ENCODE measurements at regions not wholly inside any gene's neighbourhood (a gene's known extent, or its start where the extent isn't known, plus 50 kb on each side); places are given as distances from the start of the nearest gene placed in this dataset.
A peak's percentile ranks its signal among the peaks of the same experiment; 100 is the strongest.

DNA sequence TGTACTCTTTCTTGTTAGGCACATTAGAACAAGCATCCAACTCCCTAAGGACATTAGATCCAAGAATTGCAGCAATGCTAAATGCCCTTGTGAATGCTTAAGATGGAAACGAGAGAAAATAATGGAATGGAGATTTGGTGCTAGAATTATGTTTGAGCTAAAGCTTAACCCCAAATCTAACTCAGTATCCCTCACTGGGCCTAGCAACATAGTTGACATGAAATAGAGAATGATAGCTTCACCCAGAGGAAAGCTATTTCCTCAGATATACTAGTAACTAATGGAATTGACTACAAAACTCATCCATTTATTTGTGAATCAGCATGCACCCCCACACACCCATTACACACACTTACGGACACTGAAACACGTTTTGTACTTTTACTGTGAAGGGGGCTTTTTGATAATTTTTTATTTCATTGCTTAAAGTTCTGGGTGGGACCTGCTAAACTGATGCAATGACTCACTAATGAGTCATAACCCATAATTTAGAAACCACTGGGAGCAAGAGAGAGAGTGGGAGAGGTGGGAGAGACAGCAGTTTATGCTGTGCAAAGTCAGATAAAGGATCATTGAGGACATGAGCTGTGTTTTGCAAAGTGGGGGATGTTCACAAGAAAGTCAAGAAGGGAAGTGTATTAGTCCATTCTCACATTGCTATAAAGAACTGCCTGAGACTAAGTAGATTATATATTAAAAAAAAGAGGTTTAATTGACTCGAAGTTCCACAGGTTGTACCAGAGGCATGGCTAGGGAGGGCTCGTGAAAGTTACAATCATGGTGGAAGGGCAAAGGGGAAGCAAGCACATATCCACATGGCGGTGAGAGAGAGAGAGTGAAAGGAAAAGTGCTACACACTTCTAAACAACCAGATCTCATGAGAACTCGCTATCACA, 382.7 kb downstream of the SFMBT2 start:
- peak; percentile 55 for DNase-seq (ENCODE audit: low read depth)

DNA sequence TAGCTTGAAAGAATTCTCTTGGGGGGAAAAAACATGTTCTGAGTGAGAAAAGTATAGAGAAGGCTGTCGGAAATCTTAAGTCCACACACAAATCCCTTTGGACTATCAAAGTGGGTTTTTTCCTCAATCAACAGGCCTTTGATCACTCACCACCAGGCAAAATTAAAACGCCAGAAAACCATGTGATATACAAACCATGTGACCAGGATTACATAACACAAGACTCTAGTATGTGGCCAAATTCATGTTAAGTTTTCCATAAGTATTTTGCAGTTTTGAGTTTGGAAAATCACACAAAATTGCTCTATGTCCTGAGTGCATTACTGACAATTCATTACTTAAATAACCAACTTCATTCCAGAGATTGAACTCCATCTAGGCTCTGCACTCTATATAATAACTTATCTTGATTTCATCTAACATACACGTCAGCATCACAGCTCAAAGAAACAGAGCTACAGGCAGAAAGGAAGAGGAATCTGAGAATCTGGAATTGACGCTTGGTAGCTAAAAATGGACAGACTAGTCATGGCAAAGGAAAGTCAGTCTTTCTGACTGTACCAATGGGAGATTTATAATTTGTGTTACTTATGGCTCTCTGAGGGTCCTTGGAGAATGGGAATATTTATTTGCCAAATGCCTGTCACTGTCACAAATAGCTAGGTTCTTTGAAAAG, 383.5 kb downstream of the SFMBT2 start:
- no peak for DNase-seq (ENCODE audit: low read depth)

GRCh38 chr10:7026818-7027217, 384.0 kb downstream of the SFMBT2 start:
- no peak for DNase-seq (ENCODE audit: low read depth)

- no peak for DNase-seq (ENCODE audit: low read depth)
These were observed 385.5 kb downstream of the SFMBT2 start for GRCh38 chr10:7025296-7025695.

- no peak for DNase-seq (ENCODE audit: low read depth)
These were observed 395.4 kb downstream of the SFMBT2 start for GRCh38 chr10:7015457-7015856.

DNA sequence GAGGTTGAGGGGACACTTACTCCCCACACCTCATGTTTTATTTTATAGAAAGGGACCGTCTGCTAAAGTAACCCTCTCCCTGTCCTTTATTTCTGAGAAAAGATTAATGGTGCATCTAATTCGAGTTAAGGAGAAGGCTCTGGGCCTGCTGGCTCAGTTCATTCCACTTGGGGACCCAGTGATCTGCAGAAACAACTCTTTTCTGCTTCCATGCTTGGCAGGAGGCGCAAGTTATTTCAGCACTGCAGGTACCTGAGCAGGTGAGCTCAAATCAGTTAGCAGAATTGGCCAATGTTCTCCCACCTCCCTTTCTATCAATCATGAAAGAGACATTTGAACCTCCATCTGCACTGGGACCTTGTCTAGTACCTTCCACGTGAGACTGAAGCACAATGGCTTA, 396.1 kb downstream of the SFMBT2 start:
- no peak for DNase-seq (ENCODE audit: low read depth)

DNA sequence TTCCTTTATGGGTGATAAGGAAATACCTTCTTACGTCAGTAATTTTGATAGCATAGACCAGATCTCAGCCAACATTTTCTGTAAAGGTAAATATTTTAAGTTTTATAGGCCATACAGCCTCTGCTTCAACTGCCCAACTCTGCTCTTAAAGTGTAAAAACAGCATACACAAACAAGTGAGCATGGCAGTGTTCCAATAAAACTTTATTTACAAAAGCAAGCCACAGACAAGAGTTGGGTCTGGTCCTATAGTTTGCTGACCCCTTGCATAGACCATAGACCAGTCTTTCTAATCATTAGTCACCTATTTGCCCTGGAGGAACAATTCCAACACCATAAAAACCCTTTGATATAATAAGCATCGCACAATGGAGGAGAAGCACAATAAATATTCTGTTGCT, 398.8 kb downstream of the SFMBT2 start:
- no peak for DNase-seq (ENCODE audit: low read depth)

DNA sequence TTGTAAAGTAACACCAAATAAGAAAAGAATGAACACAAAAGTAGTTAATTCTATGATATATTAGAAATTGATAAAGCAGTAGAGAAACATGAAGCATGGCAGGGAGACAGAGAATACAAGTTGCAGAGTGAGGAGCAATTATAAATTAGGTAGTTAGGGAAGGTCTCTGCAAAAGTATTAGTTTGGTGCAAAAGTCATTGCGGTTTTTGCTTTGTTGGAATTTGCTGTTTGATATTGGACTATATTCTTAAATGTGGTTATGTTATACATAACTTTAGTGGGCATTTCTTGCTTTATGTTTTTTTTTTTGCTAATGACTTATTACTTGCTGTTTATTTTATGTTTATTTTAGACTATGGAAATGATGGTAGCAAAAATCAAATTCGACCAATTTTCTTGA, 402.2 kb downstream of the SFMBT2 start:
- no peak for DNase-seq (ENCODE audit: low read depth)

GRCh38 chr10:7007600-7008190, 403.1 kb downstream of the SFMBT2 start:
- no peak for DNase-seq (ENCODE audit: low read depth)

DNA sequence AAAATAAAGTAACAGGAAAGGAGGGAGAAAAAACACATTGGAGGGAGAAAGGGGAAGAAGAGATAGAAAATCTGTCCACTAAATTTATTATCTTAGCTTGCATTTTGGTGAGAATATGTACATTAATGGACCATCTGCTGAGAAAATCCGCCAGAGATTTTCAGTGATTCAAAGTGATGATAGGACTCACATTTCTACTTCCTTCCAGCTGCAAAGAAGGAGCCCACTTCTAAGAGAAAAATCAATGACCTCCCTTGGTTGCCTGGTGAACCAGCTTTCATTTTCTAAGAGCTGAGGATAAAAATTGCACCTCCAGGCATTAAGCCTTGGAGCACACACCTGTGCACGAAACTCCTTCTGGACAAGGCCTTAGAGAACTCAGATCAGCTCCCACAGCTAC, 404.3 kb downstream of the SFMBT2 start:
- no peak for DNase-seq (ENCODE audit: low read depth)

DNA sequence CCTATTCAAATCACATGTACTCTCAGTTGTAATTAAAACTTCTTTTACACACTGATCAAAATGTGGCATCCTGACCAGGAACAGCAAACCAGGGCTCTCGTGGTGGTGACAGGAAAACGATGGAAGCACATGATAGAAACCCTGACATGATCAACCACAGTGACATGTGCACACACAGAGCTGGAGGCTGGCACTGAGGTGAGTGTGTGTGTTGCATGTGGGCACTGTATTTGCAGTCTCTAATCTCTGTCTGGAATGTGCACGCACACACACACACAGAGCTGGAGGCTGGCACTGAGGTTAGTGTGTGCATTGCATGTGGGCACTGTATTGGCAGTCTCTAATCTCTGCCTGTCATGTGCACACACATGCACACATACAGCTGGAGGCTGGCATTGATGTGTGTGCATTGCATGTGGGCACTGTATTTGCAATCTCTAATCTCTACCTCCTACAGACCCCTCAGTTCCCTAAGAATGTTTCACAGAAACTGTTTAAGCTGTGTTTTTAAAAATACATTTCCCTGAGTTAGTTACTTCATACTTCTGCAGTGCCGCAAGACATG, 406.9 kb downstream of the SFMBT2 start:
- no peak for DNase-seq (ENCODE audit: low read depth)

GRCh38 chr10:7000061-7000460, 410.8 kb downstream of the SFMBT2 start:
- no peak for DNase-seq (ENCODE audit: low read depth)

DNA sequence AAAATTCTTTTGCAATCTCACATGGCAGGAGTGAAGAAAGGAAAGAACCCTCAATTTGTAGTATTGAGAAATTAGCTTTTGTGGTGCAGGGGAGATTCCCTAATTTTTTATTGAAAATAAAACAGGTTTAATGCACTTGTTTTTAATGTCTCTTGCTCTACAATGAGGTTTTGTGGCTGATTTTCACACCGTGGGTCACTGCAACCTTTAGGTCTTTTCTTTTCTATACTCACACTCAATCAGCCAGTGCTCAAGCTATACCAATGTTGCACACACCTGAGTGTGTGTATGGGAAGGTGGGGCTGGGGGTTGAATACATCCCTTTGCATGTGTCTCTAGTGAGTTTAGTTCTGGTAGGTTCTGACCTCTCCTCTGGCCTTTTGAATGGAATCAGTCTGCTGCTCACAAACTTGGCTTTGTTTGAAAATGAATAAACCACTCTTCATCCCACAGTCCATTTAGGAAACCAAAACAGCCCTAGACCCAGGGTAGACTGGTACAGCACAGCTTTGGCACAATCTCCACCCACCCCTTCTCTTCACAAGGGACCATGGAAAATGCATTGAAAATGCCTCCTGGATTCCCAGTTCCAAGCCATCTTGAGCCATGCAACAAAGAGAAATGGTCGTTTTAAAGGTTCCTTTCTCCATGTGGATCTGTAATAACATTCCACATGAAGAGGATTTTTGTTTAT, 411.5 kb downstream of the SFMBT2 start:
- DNase-seq (ENCODE audit: low read depth), result no peak

GRCh38 chr10:6997509-6997908, 413.3 kb downstream of the SFMBT2 start:
- no peak for DNase-seq (ENCODE audit: low read depth)

GRCh38 chr10:6996431-6996830, 414.4 kb downstream of the SFMBT2 start:
- no peak for DNase-seq (ENCODE audit: low read depth)

GRCh38 chr10:6995831-6996230, 415.0 kb downstream of the SFMBT2 start:
- no peak for DNase-seq (ENCODE audit: low read depth)

DNA sequence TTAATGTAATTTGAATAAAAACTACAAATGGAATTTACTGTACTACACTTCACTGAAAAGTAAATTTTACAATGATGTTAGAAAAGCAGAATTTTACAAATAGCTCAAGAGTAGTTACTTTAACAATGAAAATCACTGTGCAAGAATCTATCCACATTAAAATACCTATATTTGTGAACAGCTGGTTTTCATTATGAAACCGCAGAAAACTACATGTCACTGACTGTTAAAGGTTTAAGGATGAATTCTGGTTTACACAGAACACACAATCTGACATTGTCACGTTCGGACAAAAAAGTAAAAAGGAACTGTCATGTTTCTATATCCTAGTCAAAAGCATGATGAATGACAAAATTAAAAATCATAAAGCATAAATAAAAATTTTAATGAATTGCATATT, 415.3 kb upstream of the PRKCQ start:
- DNase-seq (ENCODE audit: low read depth), result peak; percentile 24

DNA sequence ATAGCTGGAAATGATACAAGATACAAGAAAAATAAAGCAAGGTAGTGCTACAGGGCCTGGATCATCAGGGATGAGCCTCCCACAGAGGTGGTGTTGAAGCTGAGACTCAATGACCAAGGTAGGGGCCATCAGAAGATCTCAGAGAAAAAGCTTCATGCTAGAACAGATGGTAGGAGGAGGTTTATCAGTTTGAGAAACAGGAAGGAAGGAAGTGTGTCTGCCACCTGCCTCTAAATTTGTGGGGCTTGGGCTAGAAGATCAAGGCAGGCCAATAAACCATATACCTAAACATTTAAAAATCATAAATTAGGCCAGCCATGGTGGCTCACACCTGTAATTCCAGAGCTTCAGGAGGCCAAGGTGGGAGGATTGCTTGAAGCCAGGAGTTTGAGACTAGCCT, 410.8 kb upstream of the PRKCQ start:
- DNase-seq (ENCODE audit: low read depth), result no peak

- DNase-seq (ENCODE audit: low read depth), result peak; percentile 7
These were observed 408.6 kb upstream of the PRKCQ start for GRCh38 chr10:6988654-6989053.

DNA sequence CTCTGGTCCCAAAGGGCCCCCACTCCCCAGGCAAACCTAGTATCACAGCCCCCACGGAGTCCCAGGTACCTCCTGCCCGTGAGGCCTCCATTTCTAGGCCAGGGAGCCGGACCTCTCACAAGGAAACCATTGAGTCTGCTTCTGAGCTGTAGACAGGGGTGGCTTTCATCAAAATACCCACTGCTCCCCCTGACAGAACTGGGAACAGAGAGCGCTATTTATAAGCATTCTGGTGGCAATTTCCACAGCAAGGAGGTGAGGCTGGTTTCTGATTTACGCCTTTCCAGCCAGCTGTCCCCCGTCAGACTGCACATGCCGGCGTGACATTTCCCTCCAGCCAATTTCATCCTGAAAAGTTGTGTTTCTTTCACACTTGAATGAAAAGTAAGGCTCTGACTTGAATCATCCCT, 407.5 kb upstream of the PRKCQ start:
- DNase-seq (ENCODE audit: low read depth), result peak; percentile 36

GRCh38 chr10:6986927-6987326, 406.9 kb upstream of the PRKCQ start:
- no peak for DNase-seq (ENCODE audit: low read depth)

GRCh38 chr10:6985644-6986043, 405.6 kb upstream of the PRKCQ start:
- DNase-seq (ENCODE audit: low read depth), result no peak
